Peyer's patch (tissue), 4 donors: ENCODE measurements at regions not wholly inside any gene's neighbourhood (a gene's known extent, or its start where the extent isn't known, plus 50 kb on each side); places are given as distances from the start of the nearest gene placed in this dataset.

ENCODE experiments used
- POLR2A ChIP-seq, 2 donors: fragments of 450-650 bp; IDR thresholded peaks; one replicate each; pipeline ENCODE4 v1.5.1; 2017; ENCODE audit warnings: antibody characterized with exemption in 2 of 2, mild to moderate bottlenecking in 2 of 2, moderate library complexity in 2 of 2
- TF ChIP-seq, protein P1 (sequence below), 6 experiments: fragments of 450-650 bp in 4 of 6; fragments of 200-600 bp in 2 of 6; sonication (generic) in 1 of 6; IDR thresholded peaks; one replicate each; pipeline ENCODE4 v1.5.1; 2017 to 2019; ENCODE audit warnings: antibody characterized with exemption in 6 of 6, mild to moderate bottlenecking in 3 of 6, moderate library complexity in 1 of 6

DNA sequence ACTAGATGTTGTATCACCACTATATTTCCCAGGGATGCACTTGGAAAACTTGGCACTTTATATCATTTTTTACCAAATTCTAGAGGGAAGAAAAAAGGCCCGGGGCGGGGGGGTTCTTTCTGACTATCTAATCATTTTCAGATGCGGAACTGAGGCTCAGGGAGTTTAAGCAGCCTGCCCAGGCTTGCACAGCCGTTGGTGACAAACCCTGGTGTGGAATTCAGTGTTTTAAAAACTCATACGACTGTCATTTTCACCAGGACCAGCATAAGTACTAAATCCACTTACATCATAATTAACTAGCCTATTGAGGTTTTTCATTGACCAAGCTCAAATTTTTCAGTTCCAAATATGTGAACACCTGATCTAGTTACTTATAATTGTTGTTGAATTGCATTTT lies 181.0 kb downstream of the IPO8 start:
- TF ChIP-seq, protein P1, sequence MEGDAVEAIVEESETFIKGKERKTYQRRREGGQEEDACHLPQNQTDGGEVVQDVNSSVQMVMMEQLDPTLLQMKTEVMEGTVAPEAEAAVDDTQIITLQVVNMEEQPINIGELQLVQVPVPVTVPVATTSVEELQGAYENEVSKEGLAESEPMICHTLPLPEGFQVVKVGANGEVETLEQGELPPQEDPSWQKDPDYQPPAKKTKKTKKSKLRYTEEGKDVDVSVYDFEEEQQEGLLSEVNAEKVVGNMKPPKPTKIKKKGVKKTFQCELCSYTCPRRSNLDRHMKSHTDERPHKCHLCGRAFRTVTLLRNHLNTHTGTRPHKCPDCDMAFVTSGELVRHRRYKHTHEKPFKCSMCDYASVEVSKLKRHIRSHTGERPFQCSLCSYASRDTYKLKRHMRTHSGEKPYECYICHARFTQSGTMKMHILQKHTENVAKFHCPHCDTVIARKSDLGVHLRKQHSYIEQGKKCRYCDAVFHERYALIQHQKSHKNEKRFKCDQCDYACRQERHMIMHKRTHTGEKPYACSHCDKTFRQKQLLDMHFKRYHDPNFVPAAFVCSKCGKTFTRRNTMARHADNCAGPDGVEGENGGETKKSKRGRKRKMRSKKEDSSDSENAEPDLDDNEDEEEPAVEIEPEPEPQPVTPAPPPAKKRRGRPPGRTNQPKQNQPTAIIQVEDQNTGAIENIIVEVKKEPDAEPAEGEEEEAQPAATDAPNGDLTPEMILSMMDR (IDR thresholded peaks at IDR 0.05), result no peak
- no peak for TF ChIP-seq POLR2A (IDR thresholded peaks at IDR 0.05)
